Right lung (tissue), 2 donors: ENCODE measurements at regions not wholly inside any gene's neighbourhood (a gene's known extent, or its start where the extent isn't known, plus 50 kb on each side); places are given as distances from the start of the nearest gene placed in this dataset.
A peak's percentile ranks its signal among the peaks of the same experiment; 100 is the strongest.

Source experiments
- DNase-seq, 2 donors: peaks; one replicate each; pipeline ENCODE4 v3.0.0-alpha.2; 2013

GRCh38 chr5:105726093-105726492, 1944.6 kb downstream of the EFNA5 start:
- DNase-seq, result no peak

GRCh38 chr5:105708442-105708841, 1962.3 kb downstream of the EFNA5 start:
- DNase-seq, result no peak

GRCh38 chr5:105702323-105702722, 1968.4 kb downstream of the EFNA5 start:
- DNase-seq, result no peak

GRCh38 chr5:105696440-105696839, 1974.3 kb downstream of the EFNA5 start:
- no peak for DNase-seq

- no peak for DNase-seq
Observed at GRCh38 chr5:105695941-105696340, 1974.8 kb downstream of the EFNA5 start.

- DNase-seq, result no peak
Observed at GRCh38 chr5:105689596-105689995, 1981.1 kb downstream of the EFNA5 start.

- DNase-seq, result no peak
Observed at GRCh38 chr5:105688227-105688792, 1982.4 kb downstream of the EFNA5 start.

GRCh38 chr5:105687493-105687892, 1983.2 kb downstream of the EFNA5 start:
- DNase-seq, result no peak

GRCh38 chr5:105685884-105686283, 1984.9 kb downstream of the EFNA5 start:
- DNase-seq, result no peak

- no peak for DNase-seq
Observed at GRCh38 chr5:105684799-105685198, 1985.9 kb downstream of the EFNA5 start.

GRCh38 chr5:105680858-105681475, 1989.8 kb downstream of the EFNA5 start:
- DNase-seq, result no peak

GRCh38 chr5:105677291-105677690, 1993.4 kb downstream of the EFNA5 start:
- no peak for DNase-seq

- no peak for DNase-seq
Observed at GRCh38 chr5:105670596-105670995, 2000.1 kb downstream of the EFNA5 start.

GRCh38 chr5:105663671-105664070, 2007.1 kb downstream of the EFNA5 start:
- no peak for DNase-seq

- no peak for DNase-seq
Observed at GRCh38 chr5:105659396-105659795, 2011.3 kb downstream of the EFNA5 start.

- DNase-seq, result no peak
Observed at GRCh38 chr5:105640328-105640727, 2030.4 kb downstream of the EFNA5 start.

- no peak for DNase-seq
Observed at GRCh38 chr5:105639511-105639910, 2031.2 kb downstream of the EFNA5 start.

- DNase-seq, result no peak
Observed at GRCh38 chr5:105639068-105639467, 2031.7 kb downstream of the EFNA5 start.

GRCh38 chr5:105638437-105638836, 2032.3 kb downstream of the EFNA5 start:
- no peak for DNase-seq

- no peak for DNase-seq
Observed at GRCh38 chr5:105632043-105632442, 2038.7 kb downstream of the EFNA5 start.

- DNase-seq, result no peak
Observed at GRCh38 chr5:105630803-105631202, 2039.9 kb downstream of the EFNA5 start.

GRCh38 chr5:105619725-105620124, 2051.0 kb downstream of the EFNA5 start:
- DNase-seq, result no peak

- peak; percentile 68 to 72 for DNase-seq
Observed at GRCh38 chr5:105617436-105618215, 2053.1 kb downstream of the EFNA5 start.
